Stimulated activated CD8-positive, alpha-beta memory T cell treated with anti-CD3 and anti-CD28 coated beads, Interleukin-2, amount 100 ng/mL, for 1 hour (primary cell): ENCODE measurements at regions not wholly inside any gene's neighbourhood (a gene's known extent, or its start where the extent isn't known, plus 50 kb on each side); places are given as distances from the start of the nearest gene placed in this dataset.

Experiments used
- DNase-seq, 2 donors: peaks; one replicate each; pipeline ENCODE4 v3.0.0-alpha.2; 2020; ENCODE audit warnings: low read depth in 2 of 2

GRCh38 chr12:111222027-111222414 lies 146.9 kb downstream of the PHETA1 start:
- DNase-seq: no peak

GRCh38 chr12:111221062-111222026 lies 147.6 kb downstream of the PHETA1 start:
- DNase-seq: no peak

GRCh38 chr12:111220363-111220762 lies 148.5 kb downstream of the PHETA1 start:
- no peak for DNase-seq

- DNase-seq: no peak
Observed at GRCh38 chr12:111219440-111219839, 149.5 kb downstream of the PHETA1 start.

- no peak for DNase-seq
Observed at GRCh38 chr12:111218499-111218898, 150.4 kb downstream of the PHETA1 start.

- no peak for DNase-seq
Observed at GRCh38 chr12:111216387-111217159, 152.3 kb downstream of the PHETA1 start.

- DNase-seq: no peak
Observed at GRCh38 chr12:111215881-111216280, 153.0 kb downstream of the PHETA1 start.

- no peak for DNase-seq
Observed at GRCh38 chr12:111214401-111214800, 154.5 kb downstream of the PHETA1 start.

GRCh38 chr12:111213561-111213960 lies 155.3 kb downstream of the PHETA1 start:
- DNase-seq: no peak

GRCh38 chr12:111212814-111213456 lies 156.0 kb downstream of the PHETA1 start:
- DNase-seq: no peak

GRCh38 chr12:111211910-111212757 lies 156.8 kb downstream of the PHETA1 start:
- no peak for DNase-seq

- no peak for DNase-seq
Observed at GRCh38 chr12:111209811-111210210, 159.1 kb downstream of the PHETA1 start.

- no peak for DNase-seq
Observed at GRCh38 chr12:111207761-111208160, 161.1 kb downstream of the PHETA1 start.

GRCh38 chr12:111204788-111205241 lies 164.1 kb downstream of the PHETA1 start:
- no peak for DNase-seq

- DNase-seq: no peak
Observed at GRCh38 chr12:111203969-111204368, 164.9 kb downstream of the PHETA1 start.

- no peak for DNase-seq
Observed at GRCh38 chr12:111203446-111203845, 165.4 kb downstream of the PHETA1 start.

GRCh38 chr12:111202237-111202915 lies 166.5 kb downstream of the PHETA1 start:
- no peak for DNase-seq

- no peak for DNase-seq
Observed at GRCh38 chr12:111201495-111202236, 167.2 kb downstream of the PHETA1 start.

- DNase-seq: no peak
Observed at GRCh38 chr12:111201036-111201435, 167.9 kb downstream of the PHETA1 start.

GRCh38 chr12:111197376-111197944 lies 171.4 kb downstream of the PHETA1 start:
- DNase-seq: no peak
